OCI-LY7 (cell line): ENCODE measurements at regions not wholly inside any gene's neighbourhood (a gene's known extent, or its start where the extent isn't known, plus 50 kb on each side); places are given as distances from the start of the nearest gene placed in this dataset.

Experiments
- BruUV-seq: library from RNA; stranded (reverse); fragments of 400-500 nt; replicated peaks from 2 replicates; lab custom pipeline; 2021; lab: Mats Ljungman, UMichigan
- CTCF ChIA-PET: fragments of 300-600 bp; sonication (Branson Sonifier 250); formaldehyde crosslinking; loops from one replicate; lab custom pipeline; 2022; ENCODE audit warnings: antibody characterized with exemption; ENCODE audit not compliant: unreplicated experiment; lab: Charles Lee
- POLR2A ChIA-PET: fragments of 300-600 bp; sonication (Branson Sonifier 250); formaldehyde crosslinking; loops from one replicate; lab custom pipeline; 2022; ENCODE audit warnings: antibody characterized with exemption; lab: Charles Lee
- DNase-seq: peaks from one replicate; pipeline ENCODE4 v3.0.0-alpha.2; 2015; ENCODE audit warnings: low spot score
- H2AFZ ChIP-seq: fragments of 200-600 bp; sonication (generic), shearing (Covaris generic); 2 replicates; pipeline ENCODE4 v1.6.1; 2014; ENCODE audit warnings: mild to moderate bottlenecking, antibody characterized with exemption, low read length, moderate library complexity
- H3K27ac ChIP-seq: fragments of 200-600 bp; sonication (generic); 2 replicates; pipeline ENCODE4 v1.5.1; 2014; ENCODE audit warnings: mixed run types, low read depth, mild to moderate bottlenecking, moderate library complexity, low read length, inconsistent platforms; ENCODE audit not compliant: poor library complexity, severe bottlenecking
- H3K36me3 ChIP-seq: fragments of 200-600 bp; sonication (generic); 2 replicates; pipeline ENCODE4 v1.6.1; 2014; ENCODE audit warnings: mild to moderate bottlenecking, antibody characterized with exemption, low read length, moderate library complexity, mixed read lengths; ENCODE audit not compliant: insufficient read depth
- H3K4me1 ChIP-seq: fragments of 200-600 bp; sonication (generic); 2 replicates; pipeline ENCODE4 v1.5.1; 2014; ENCODE audit warnings: mild to moderate bottlenecking, low read length; ENCODE audit not compliant: insufficient read depth, poor library complexity, severe bottlenecking
- H3K4me2 ChIP-seq: fragments of 200-600 bp; sonication (generic); 2 replicates; pipeline ENCODE4 v1.6.1; 2014; ENCODE audit warnings: mild to moderate bottlenecking, low read length
- H3K4me3 ChIP-seq: fragments of 200-600 bp; sonication (generic); 2 replicates; pipeline ENCODE4 v1.5.1; 2014; ENCODE audit warnings: mild to moderate bottlenecking, low read depth, low read length; ENCODE audit not compliant: poor library complexity, severe bottlenecking
- H3K79me2 ChIP-seq: fragments of 200-600 bp; sonication (generic); 2 replicates; pipeline ENCODE4 v1.6.1; 2016; ENCODE audit warnings: low read depth, mild to moderate bottlenecking, low read length, moderate library complexity, mixed read lengths; ENCODE audit not compliant: insufficient read depth
- H3K9me2 ChIP-seq: fragments of 200-600 bp; sonication (generic); 2 replicates; pipeline ENCODE4 v1.6.1; 2016; ENCODE audit warnings: mild to moderate bottlenecking, low read length, mixed read lengths; ENCODE audit not compliant: insufficient read depth
- H3K9me3 ChIP-seq: fragments of 200-600 bp; sonication (generic); 2 replicates; pipeline ENCODE4 v1.6.1; 2014; ENCODE audit warnings: mild to moderate bottlenecking, mixed run types, low read length, mixed read lengths
- H4K20me1 ChIP-seq: fragments of 200-600 bp; sonication (generic); 2 replicates; pipeline ENCODE4 v1.6.1; 2014; ENCODE audit warnings: mild to moderate bottlenecking, antibody characterized with exemption, low read length, moderate library complexity, mixed read lengths; ENCODE audit not compliant: insufficient read depth
- CTCF ChIP-seq: fragments of 200-600 bp; sonication (generic); conservative IDR thresholded peaks from 2 replicates; pipeline ENCODE4 v1.5.1; 2014; ENCODE audit warnings: mild to moderate bottlenecking, antibody characterized with exemption, low read length, moderate library complexity, mixed read lengths
- EZH2phosphoT487 ChIP-seq: fragments of 200-600 bp; sonication (generic); IDR thresholded peaks from 2 replicates; pipeline ENCODE4 v1.6.1; 2018; ENCODE audit warnings: low read depth, borderline replicate concordance, mild to moderate bottlenecking, mixed run types, antibody characterized with exemption, low read length, moderate library complexity, mixed read lengths
- intact Hi-C: fragments of 100-400 bp; cut with micrococcal nuclease; formaldehyde crosslinking; loops from one replicate; pipeline ENCODE4 v1.10.0; 2022; ENCODE audit not compliant: unreplicated experiment

- H3K36me3 ChIP-seq = no peaks in the 10 kb centered on the region
- DNase-seq = no peak
These were observed 158.1 kb downstream of the LHFPL1 start for GRCh38 chrX:112521676-112522075.

GRCh38 chrX:112520124-112520523 is 159.6 kb downstream of the LHFPL1 start:
- H3K27ac ChIP-seq = no peak overlapping the region
- no peaks in the 10 kb centered on the region for H4K20me1 ChIP-seq
- no peaks in the 10 kb centered on the region for H3K4me1 ChIP-seq
- no peak for DNase-seq
- H3K79me2 ChIP-seq = no peaks in the 10 kb centered on the region
- intact Hi-C loops = no loop called here
- CTCF ChIA-PET = no interaction called here
- TF ChIP-seq EZH2phosphoT487 = no peak
- no peak for TF ChIP-seq CTCF
- no peak overlapping the region for H2AFZ ChIP-seq
- no peaks in the 10 kb centered on the region for H3K9me3 ChIP-seq
- no peaks in the 10 kb centered on the region for H3K36me3 ChIP-seq
- POLR2A ChIA-PET = no interaction called here
- H3K4me2 ChIP-seq = no peak overlapping the region
- no peak overlapping the region for H3K4me3 ChIP-seq
- no TSS peak for BruUV-seq
- no peaks in the 10 kb centered on the region for H3K9me2 ChIP-seq

More at GRCh38 chrX:112521676-112522075, 158.1 kb downstream of the LHFPL1 start:
- no peak overlapping the region for H3K27ac ChIP-seq
- ChIA-PET CTCF (no interaction called here), POLR2A (interaction anchor here (0.6 kb wide), 1 partner anchor 12 kb away, joined by 3 read pairs; no protein-coding TSS in a partner anchor)
- no peaks in the 10 kb centered on the region for H3K9me2 ChIP-seq
- H3K4me3 ChIP-seq = no peak overlapping the region
- H3K79me2 ChIP-seq = no peaks in the 10 kb centered on the region
- H3K4me1 ChIP-seq = no peaks in the 10 kb centered on the region
- no peaks in the 10 kb centered on the region for H4K20me1 ChIP-seq
- intact Hi-C loops = no loop called here
- H2AFZ ChIP-seq = no peak overlapping the region
- no peak for TF ChIP-seq CTCF
- TF ChIP-seq EZH2phosphoT487 = no peak
- no TSS peak for BruUV-seq
- H3K9me3 ChIP-seq = no peaks in the 10 kb centered on the region
- H3K4me2 ChIP-seq = no peak overlapping the region

GRCh38 chrX:112513154-112513553 is 166.6 kb downstream of the LHFPL1 start:
- Histone ChIP-seq H3K79me2 (no peaks in the 10 kb centered on the region), H3K4me1 (no peaks in the 10 kb centered on the region), H3K36me3 (no peaks in the 10 kb centered on the region), H3K9me3 (no peaks in the 10 kb centered on the region), H4K20me1 (no peaks in the 10 kb centered on the region), H3K9me2 (no peaks in the 10 kb centered on the region), H3K4me2 (no peak overlapping the region), H3K4me3 (no peak overlapping the region), H2AFZ (no peak overlapping the region), H3K27ac (no peak overlapping the region)
- no peak for TF ChIP-seq CTCF
- TF ChIP-seq EZH2phosphoT487 = no peak
- DNase-seq = no peak
- no TSS peak for BruUV-seq
- intact Hi-C loops = no loop called here
- ChIA-PET CTCF (no interaction called here), POLR2A (no interaction called here)
